Adrenal gland (tissue), 9 donors: ENCODE measurements at regions not wholly inside any gene's neighbourhood (a gene's known extent, or its start where the extent isn't known, plus 50 kb on each side); places are given as distances from the start of the nearest gene placed in this dataset.

ENCODE experiments used
- DNase-seq, 7 donors: peaks; one replicate each; pipeline ENCODE4 v3.0.0-alpha.2; 2019 to 2020
- H3K27ac ChIP-seq, 5 donors: fragments of 200-600 bp; sonication (generic) in 4 of 5; 1 replicate in 3 of 5; 2 replicates in 2 of 5; pipeline versions ENCODE4 v1.5.1 to v1.8.0; 2016 to 2020; ENCODE audit warnings: mild to moderate bottlenecking in 1 of 5
- H3K27me3 ChIP-seq: fragments of 200-600 bp; 2 replicates; pipeline ENCODE4 v1.8.0; 2021
- H3K36me3 ChIP-seq, 2 donors: fragments of 200-600 bp; replicated peaks in 1 of 2; 1 replicate in 1 of 2; 2 replicates in 1 of 2; pipeline versions ENCODE4 v1.5.1 to v1.8.0; 2018 to 2022
- H3K4me1 ChIP-seq, 2 donors: fragments of 200-600 bp; replicated peaks in 1 of 2; 1 replicate in 1 of 2; 2 replicates in 1 of 2; pipeline versions ENCODE4 v1.5.1 to v1.8.0; 2018 to 2021
- H3K4me3 ChIP-seq, 4 donors: fragments of 200-600 bp; sonication (generic) in 3 of 4; one replicate each; pipeline ENCODE4 v1.5.1; 2016 to 2018
- H3K9me3 ChIP-seq, 3 donors: fragments of 200-600 bp; sonication (generic) in 1 of 3; replicated peaks in 1 of 3; 1 replicate in 2 of 3; 2 replicates in 1 of 3; pipeline versions ENCODE4 v1.5.1 to v1.8.0; 2016 to 2021
- POLR2A ChIP-seq, 2 donors: fragments of 450-650 bp; IDR thresholded peaks; one replicate each; pipeline ENCODE4 v1.6.1; 2017; ENCODE audit warnings: antibody characterized with exemption in 2 of 2, mild to moderate bottlenecking in 2 of 2, moderate library complexity in 1 of 2
- WGBS, 4 donors: extraction: QIAGEN DNeasy Blood & Tissue Kit in 2 of 4; methylation state at CpG; one replicate each; pipeline versions ENCODE4 v1.1.5 to v1.1.7; 2013 to 2017; 5-methylcytosine and 5-hydroxymethylcytosine counted together
- intact Hi-C, 2 donors: fragments of 100-400 bp; cut with DNase I; formaldehyde crosslinking; loops; one replicate each; pipeline versions ENCODE4 v1.14.1 to v1.15.0; 2022 to 2023
- TF ChIP-seq, protein P1 (sequence below), 6 experiments: fragments of 450-650 bp in 4 of 6; fragments of 200-600 bp in 2 of 6; sonication (generic) in 1 of 6; IDR thresholded peaks; 1 replicate in 5 of 6; 2 replicates in 1 of 6; pipeline versions ENCODE4 v1.5.1 to v1.8.0; 2016 to 2021; ENCODE audit warnings: antibody characterized with exemption in 6 of 6, mild to moderate bottlenecking in 2 of 6, moderate library complexity in 1 of 6
- donor health status: healthy with polysubstance abuse.
- donor health status: Bipolar disorder and iron deficiency.
- donor health status: DM: yes; HTN: yes; CAD: no.
- donor health status: DM: no; HTN: no; CAD: no.
- donor health status: DM: no; HTN: no; CAD: no.

DNA sequence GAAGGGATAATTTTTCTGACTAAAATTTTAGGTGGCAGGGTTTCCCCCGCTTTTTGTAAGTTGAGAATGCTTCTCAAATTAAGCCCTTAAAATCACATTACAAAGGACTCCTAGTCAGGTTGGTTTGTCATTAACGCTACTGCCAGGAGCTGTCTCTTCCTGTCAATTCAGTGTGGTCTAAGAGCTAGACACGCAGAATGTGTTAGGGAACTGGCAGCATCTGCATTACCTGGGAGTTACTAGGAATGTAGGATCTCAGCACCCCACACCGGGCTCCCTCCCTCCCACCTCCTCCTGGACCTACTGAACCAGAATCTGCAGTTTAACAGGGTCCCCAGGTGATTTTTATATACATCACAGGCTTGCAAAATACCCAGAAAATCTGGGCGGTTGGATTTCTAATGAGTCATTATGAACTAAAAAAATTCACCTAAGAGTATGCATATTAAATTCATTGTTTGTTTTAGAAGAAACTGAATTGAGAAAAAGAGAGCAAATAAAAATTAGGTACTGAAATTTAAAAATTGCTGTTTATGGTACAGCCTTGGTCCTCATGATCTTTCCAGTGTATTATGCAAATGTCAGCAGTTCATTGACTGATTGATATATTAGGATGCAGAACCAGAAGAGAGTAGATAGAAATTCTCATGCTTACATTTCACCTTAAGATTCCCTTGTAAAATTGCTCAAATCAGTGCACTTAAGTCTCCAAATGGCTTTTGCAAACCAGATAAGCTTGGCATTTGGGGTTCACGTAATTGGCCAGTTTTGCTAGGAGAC is 130.9 kb upstream of the ITGA6 start:
- H3K27ac ChIP-seq, result no peak overlapping the region
- H3K27me3 ChIP-seq, result no peaks in the 10 kb centered on the region
- H3K9me3 ChIP-seq, result no peaks in the 10 kb centered on the region
- H3K4me3 ChIP-seq, result no peak overlapping the region
- peaks cover 0 to 8% of the 10 kb centered on the region in 2 donors for H3K4me1 ChIP-seq
- 60 to 79% (median 74%) methylated on average over 6 of the region's 6 CpGs for WGBS, 4 donors
- no peak for DNase-seq
- TF ChIP-seq, protein P1, sequence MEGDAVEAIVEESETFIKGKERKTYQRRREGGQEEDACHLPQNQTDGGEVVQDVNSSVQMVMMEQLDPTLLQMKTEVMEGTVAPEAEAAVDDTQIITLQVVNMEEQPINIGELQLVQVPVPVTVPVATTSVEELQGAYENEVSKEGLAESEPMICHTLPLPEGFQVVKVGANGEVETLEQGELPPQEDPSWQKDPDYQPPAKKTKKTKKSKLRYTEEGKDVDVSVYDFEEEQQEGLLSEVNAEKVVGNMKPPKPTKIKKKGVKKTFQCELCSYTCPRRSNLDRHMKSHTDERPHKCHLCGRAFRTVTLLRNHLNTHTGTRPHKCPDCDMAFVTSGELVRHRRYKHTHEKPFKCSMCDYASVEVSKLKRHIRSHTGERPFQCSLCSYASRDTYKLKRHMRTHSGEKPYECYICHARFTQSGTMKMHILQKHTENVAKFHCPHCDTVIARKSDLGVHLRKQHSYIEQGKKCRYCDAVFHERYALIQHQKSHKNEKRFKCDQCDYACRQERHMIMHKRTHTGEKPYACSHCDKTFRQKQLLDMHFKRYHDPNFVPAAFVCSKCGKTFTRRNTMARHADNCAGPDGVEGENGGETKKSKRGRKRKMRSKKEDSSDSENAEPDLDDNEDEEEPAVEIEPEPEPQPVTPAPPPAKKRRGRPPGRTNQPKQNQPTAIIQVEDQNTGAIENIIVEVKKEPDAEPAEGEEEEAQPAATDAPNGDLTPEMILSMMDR (IDR thresholded peaks at IDR 0.05), result no peak
- TF ChIP-seq POLR2A (IDR thresholded peaks at IDR 0.05), result no peak
- H3K36me3 ChIP-seq, result no peaks in the 10 kb centered on the region
- intact Hi-C loops, result no loop called here

DNA sequence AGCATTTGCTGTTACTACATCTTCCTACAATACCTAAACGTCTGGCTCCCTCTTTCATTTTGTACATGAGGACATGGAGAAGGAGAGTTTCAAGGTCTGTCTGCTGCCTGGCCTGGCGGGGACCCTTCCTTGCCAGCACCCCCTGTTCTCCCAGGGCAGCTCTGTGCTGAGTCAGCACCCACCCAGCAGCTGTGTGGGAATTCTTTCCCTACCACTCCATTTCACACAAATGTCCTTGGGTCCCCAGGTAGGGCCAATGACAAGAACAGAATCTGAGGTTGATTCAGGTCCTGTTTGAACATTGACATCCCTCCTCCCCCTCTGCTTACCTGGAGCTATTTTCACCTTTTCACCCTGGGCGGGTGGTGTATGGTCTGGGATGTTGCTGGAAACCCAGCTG is 129.9 kb upstream of the ITGA6 start:
- H3K36me3 ChIP-seq, result no peaks in the 10 kb centered on the region
- intact Hi-C loops, result no loop called here
- peaks cover 0 to 8% of the 10 kb centered on the region in 2 donors for H3K4me1 ChIP-seq
- no peak overlapping the region for H3K27ac ChIP-seq
- no peaks in the 10 kb centered on the region for H3K9me3 ChIP-seq
- no peak overlapping the region for H3K4me3 ChIP-seq
- TF ChIP-seq, protein P1 (IDR thresholded peaks at IDR 0.05), result no peak
- TF ChIP-seq POLR2A (IDR thresholded peaks at IDR 0.05), result no peak
- no peaks in the 10 kb centered on the region for H3K27me3 ChIP-seq
- WGBS, 4 donors, result 20 to 53% (median 37%) methylated on average over 2 to 3 of the region's 3 CpGs
- DNase-seq, result no peak

DNA sequence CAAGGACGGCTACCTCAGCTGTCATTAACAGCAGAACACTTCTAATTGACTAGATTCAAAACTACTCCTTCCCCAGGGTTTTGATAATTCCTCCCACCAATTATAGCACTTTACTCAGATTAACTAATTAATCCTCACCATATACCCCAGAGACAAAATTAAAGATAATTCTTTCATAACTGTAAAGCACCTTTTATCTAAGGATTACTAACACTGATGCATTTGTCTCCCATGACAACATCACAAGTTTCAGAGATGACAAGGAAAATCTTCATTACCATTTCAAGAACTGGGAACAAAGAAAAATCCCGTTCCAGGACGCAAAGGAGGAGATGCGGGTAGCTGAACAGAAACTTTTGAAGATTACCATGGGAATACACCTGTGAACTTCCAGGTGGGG is 129.4 kb upstream of the ITGA6 start:
- Histone ChIP-seq H3K4me1 (peaks cover 0 to 8% of the 10 kb centered on the region in 2 donors), H3K36me3 (no peaks in the 10 kb centered on the region), H3K4me3 (no peak overlapping the region), H3K9me3 (no peaks in the 10 kb centered on the region), H3K27ac (no peak overlapping the region), H3K27me3 (no peaks in the 10 kb centered on the region)
- TF ChIP-seq POLR2A (IDR thresholded peaks at IDR 0.05), result no peak
- TF ChIP-seq, protein P1 (IDR thresholded peaks at IDR 0.05), result no peak
- intact Hi-C loops, result no loop called here
- DNase-seq, result no peak
- 56 to 73% (median 71%) methylated on average over 4 of the region's 4 CpGs for WGBS, 4 donors

DNA sequence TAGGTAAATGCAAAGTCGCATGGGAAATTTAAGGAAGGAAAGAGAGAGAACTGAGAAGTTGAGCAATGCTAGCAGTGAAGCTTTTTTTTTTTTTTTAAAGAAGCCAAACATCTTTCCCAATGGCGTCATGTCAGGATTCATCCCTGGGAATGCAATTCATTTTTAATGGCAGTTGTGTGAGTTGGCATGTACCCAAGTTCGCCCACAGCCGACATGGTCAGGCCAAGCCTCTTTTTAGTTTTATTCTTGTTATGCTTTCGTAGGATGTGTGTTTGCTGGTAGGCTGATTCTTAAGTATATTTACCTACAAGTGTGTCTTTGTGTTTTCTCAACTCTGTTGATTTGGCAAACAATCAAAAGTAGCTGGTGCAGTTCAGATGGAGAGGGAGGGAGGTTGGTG is 127.6 kb upstream of the ITGA6 start:
- DNase-seq, result no peak
- WGBS, 4 donors, result 44 to 50% (median 47%) methylated on average over 5 of the region's 5 CpGs
- no peaks in the 10 kb centered on the region for H3K4me1 ChIP-seq
- H3K36me3 ChIP-seq, result no peaks in the 10 kb centered on the region
- no peak overlapping the region for H3K27ac ChIP-seq
- H3K27me3 ChIP-seq, result no peaks in the 10 kb centered on the region
- H3K4me3 ChIP-seq, result no peak overlapping the region
- intact Hi-C loops, result no loop called here
- H3K9me3 ChIP-seq, result no peaks in the 10 kb centered on the region
- TF ChIP-seq, protein P1 (IDR thresholded peaks at IDR 0.05), result no peak
- TF ChIP-seq POLR2A (IDR thresholded peaks at IDR 0.05), result no peak
